ENCODE measurements at regions not wholly inside any gene's neighbourhood (a gene's known extent, or its start where the extent isn't known, plus 50 kb on each side); places are given as distances from the start of the nearest gene placed in this dataset.
"Not testable (repeated sequence)": the region's sequence is repeated elsewhere in the genome, so short reads cannot be mapped to it uniquely, and the experiment has no call there.

DNA sequence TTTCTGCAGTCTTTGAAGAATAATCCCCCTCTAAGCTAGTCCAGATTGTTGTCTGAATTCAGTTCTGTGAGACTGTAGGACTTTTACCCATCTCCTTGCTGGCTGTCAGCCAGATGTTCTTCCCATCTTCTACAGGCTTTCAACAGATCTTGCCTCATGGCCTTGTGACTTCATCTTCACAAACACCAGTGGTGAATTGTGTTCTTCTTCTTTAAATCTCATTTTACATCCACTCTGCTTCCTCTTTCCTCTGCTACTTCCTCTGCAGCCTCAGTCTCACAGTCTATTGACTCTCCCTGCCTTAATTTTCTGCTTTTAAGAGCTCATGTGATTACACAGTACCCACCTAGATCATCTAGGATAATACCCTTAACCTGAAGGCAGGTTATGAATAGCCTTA, 859.0 kb upstream of the SLITRK1 start:
- Histone ChIP-seq H3K36me3 (ENCODE audit: insufficient read depth, low read length) (no peaks in the 10 kb centered on the region), H2AFZ (ENCODE audit: low read depth, low read length) (no peak overlapping the region), H3K9me3 (ENCODE audit: low read length) (no peaks in the 10 kb centered on the region), H3K4me1 (ENCODE audit: insufficient read depth, low read length) (no peaks in the 10 kb centered on the region), H3K27me3 (ENCODE audit: insufficient read depth, low read length) (no peaks in the 10 kb centered on the region), H3K4me3 (ENCODE audit: low read length) (no peak overlapping the region)

DNA sequence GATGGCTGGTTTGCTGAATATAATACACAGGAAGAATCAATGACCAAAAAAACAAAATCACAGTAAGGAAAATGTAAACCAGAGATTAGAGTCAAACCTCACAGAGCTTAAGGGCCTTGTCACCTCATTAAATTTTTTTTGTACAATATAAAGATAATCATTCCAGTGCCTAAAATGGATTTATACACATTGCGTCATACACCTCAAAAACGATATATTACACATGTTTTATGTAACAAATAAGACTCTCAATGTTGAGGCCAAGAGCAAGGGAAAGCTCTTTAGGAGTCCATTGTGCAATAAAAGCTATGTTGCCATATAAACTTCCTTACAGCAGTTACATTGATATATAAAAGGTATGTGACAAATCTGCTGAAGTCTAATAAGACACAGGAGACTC, 856.7 kb upstream of the SLITRK1 start:
- no peak overlapping the region for H2AFZ ChIP-seq (ENCODE audit: low read depth, low read length)
- H3K4me1 ChIP-seq (ENCODE audit: insufficient read depth, low read length): no peaks in the 10 kb centered on the region
- no peaks in the 10 kb centered on the region for H3K36me3 ChIP-seq (ENCODE audit: insufficient read depth, low read length)
- H3K9me3 ChIP-seq (ENCODE audit: low read length): no peaks in the 10 kb centered on the region
- no peak overlapping the region for H3K4me3 ChIP-seq (ENCODE audit: low read length)
- H3K27me3 ChIP-seq (ENCODE audit: insufficient read depth, low read length): no peaks in the 10 kb centered on the region

DNA sequence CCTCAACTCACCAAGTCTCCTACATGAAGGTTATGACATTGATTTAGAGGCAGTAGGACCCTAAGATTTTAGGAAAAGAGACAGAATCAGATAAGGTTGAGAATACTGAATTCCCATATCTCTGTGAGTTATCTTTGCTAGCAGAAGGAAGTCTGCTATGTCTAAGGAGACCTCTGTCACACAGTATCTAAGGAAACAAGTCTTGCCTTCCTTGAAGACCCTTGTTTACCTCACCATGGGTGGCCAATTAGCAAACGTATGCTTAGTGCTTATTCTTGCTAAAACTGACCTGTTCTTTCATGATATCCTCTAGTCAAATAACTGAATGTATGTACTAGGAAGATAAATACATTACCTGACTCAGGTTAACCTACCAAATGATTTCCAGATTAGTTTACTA, 855.4 kb upstream of the SLITRK1 start:
- Histone ChIP-seq H3K4me1 (ENCODE audit: insufficient read depth, low read length) (no peaks in the 10 kb centered on the region), H3K36me3 (ENCODE audit: insufficient read depth, low read length) (no peaks in the 10 kb centered on the region), H3K27me3 (ENCODE audit: insufficient read depth, low read length) (no peaks in the 10 kb centered on the region), H3K4me3 (ENCODE audit: low read length) (no peak overlapping the region), H2AFZ (ENCODE audit: low read depth, low read length) (no peak overlapping the region), H3K9me3 (ENCODE audit: low read length) (no peaks in the 10 kb centered on the region)

DNA sequence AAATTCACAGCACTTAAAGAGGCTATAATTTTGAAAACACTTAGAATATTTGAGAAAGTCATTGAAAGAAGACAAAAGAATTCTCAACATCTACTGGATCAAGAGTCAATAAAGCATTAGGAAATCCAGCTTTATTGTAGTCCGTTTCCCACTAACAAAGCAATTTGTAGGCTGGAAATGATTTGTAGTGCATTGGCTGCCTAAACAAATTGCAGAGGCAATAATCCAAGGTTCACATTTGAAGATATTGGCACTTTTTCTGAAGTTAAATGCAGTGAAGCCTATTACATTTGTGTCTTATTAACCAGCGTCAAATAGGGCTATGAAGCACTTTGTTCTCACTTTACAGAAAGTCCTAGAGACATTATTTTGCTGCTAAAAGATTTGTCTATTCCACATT, 848.1 kb upstream of the SLITRK1 start:
- Histone ChIP-seq H3K9me3 (ENCODE audit: low read length) (no peaks in the 10 kb centered on the region), H2AFZ (ENCODE audit: low read depth, low read length) (no peak overlapping the region), H3K27me3 (ENCODE audit: insufficient read depth, low read length) (no peaks in the 10 kb centered on the region), H3K36me3 (ENCODE audit: insufficient read depth, low read length) (no peaks in the 10 kb centered on the region), H3K4me3 (ENCODE audit: low read length) (no peak overlapping the region), H3K4me1 (ENCODE audit: insufficient read depth, low read length) (peaks cover 6% of the 10 kb centered on the region)

DNA sequence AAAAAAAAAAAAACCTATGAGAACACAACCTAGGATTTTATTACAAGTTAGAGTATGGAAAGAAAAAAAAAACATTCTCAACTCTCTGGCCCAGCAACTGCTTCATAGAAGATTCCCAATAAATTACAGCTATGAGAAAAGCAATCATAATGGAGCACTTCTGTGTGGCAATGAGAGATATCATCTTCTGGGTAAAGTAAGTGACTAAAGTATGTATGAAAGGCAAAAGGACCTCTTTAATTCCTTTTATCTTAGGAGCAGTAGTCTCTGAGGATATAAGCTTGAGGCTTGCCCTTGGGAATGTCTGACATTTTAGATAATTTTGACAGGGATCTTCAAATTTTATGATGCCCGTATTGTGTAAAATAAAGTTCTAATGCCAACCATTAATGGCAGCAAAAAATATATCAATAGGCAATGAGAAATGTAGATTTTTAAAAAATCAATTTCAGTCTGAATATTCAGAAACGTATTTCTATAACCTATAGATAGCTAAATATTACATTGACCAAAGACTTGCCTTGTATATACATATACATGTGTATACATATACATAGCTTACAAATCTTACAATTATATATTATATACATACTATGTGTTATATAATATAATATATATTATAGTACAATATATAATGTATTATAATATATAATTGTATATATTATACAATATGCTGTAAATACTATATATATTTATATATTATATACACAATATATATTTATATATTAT, 823.9 kb upstream of the SLITRK1 start:
- Histone ChIP-seq H3K4me1 (ENCODE audit: insufficient read depth, low read length) (no peaks in the 10 kb centered on the region), H3K27me3 (ENCODE audit: insufficient read depth, low read length) (no peaks in the 10 kb centered on the region), H3K9me3 (ENCODE audit: low read length) (no peaks in the 10 kb centered on the region), H3K36me3 (ENCODE audit: insufficient read depth, low read length) (no peaks in the 10 kb centered on the region), H3K4me3 (ENCODE audit: low read length) (no peak overlapping the region), H2AFZ (ENCODE audit: low read depth, low read length) (no peak overlapping the region)

DNA sequence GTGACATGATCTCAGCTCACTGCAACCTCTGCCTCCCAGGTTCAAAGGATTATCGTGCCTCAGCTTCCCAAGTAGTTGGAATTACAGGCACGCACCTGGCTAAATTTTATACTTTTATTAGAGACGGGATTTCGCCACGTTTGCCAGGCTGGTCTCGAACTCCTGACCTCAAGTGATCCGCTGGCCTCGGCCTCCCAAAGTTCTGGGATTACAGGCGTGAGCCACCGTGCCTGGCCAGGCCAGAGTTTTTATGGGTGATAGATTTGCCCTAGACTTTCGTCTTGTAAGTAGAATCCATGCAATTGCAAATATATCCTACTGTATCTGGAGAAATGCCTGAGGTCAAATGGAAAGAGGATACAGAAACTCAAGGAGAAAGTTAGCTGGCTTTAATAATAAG, 819.9 kb upstream of the SLITRK1 start:
- Histone ChIP-seq H3K9me3 (ENCODE audit: low read length) (no peaks in the 10 kb centered on the region), H3K4me3 (ENCODE audit: low read length) (no peak overlapping the region)

DNA sequence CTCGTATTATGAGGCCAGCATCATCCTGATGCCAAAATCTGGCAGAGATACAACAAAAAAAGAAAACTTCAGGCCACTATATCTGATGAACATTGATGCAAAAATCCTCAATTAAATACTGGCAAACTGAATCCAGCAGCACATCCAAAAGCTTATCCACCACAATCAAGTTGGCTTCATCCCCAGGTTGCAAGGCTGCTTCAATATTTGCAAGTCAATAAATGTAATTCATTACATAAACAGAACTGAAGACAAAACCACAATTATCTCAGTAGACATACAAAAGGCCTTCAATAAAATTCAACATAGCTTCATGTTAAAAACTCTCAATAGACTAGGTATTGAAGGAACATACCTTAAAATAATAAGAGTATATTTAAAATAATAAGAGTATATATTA, 815.3 kb upstream of the SLITRK1 start:
- not testable (repeated sequence) for H3K9me3 ChIP-seq (ENCODE audit: low read length); H3K4me1 ChIP-seq (ENCODE audit: insufficient read depth, low read length); H3K36me3 ChIP-seq (ENCODE audit: insufficient read depth, low read length); H2AFZ ChIP-seq (ENCODE audit: low read depth, low read length); H3K27me3 ChIP-seq (ENCODE audit: insufficient read depth, low read length); H3K4me3 ChIP-seq (ENCODE audit: low read length)

More for the DNA sequence above, 819.9 kb upstream of the SLITRK1 start:
- no peaks in the 10 kb centered on the region for H3K4me1 ChIP-seq (ENCODE audit: insufficient read depth, low read length)
- no peak overlapping the region for H2AFZ ChIP-seq (ENCODE audit: low read depth, low read length)
- H3K36me3 ChIP-seq (ENCODE audit: insufficient read depth, low read length): no peaks in the 10 kb centered on the region
- no peaks in the 10 kb centered on the region for H3K27me3 ChIP-seq (ENCODE audit: insufficient read depth, low read length)

DNA sequence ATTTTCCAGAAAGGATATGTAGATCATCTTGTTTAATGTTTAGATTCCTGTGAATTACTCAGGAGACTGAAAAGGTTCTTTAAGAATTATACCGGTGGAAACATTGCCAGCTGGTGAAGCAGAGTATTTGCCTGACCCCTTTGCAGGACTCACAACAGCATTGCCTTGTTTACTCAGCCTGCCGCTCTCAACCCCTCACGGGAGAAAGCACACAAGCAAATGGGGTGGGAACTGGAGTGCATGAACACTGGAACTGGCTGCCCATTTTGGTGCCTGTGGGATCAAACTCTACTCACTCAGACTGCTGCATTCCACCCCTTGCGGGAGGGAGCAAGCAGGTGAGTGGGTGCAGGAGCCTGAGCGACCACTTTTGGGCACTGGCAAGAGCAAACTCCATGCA, 804.7 kb upstream of the SLITRK1 start:
- no peaks in the 10 kb centered on the region for H3K36me3 ChIP-seq (ENCODE audit: insufficient read depth, low read length)
- H2AFZ ChIP-seq (ENCODE audit: low read depth, low read length): no peak overlapping the region
- H3K9me3 ChIP-seq (ENCODE audit: low read length): no peaks in the 10 kb centered on the region
- no peak overlapping the region for H3K4me3 ChIP-seq (ENCODE audit: low read length)
- no peaks in the 10 kb centered on the region for H3K4me1 ChIP-seq (ENCODE audit: insufficient read depth, low read length)
- H3K27me3 ChIP-seq (ENCODE audit: insufficient read depth, low read length): no peaks in the 10 kb centered on the region

DNA sequence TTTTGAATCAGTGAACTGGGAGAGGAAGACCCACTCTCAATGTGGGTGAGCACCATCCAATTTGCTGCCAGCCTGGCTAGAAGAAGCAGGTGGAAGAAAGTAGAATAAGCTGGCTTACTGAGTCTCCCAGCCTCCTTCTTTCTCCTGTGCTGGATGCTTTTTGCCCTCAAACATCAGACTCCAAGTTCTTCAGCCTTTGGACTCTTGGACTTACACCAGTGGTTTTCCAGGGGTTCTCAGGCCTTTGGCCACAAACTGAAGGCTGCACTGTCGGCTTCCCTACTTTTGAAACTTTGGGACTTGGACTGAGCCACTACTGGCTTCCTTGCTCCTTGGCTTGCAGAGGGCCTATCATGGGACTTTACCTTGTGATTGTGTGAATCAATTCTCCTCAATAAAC, 804.2 kb upstream of the SLITRK1 start:
- no peak overlapping the region for H2AFZ ChIP-seq (ENCODE audit: low read depth, low read length)
- no peaks in the 10 kb centered on the region for H3K9me3 ChIP-seq (ENCODE audit: low read length)

DNA sequence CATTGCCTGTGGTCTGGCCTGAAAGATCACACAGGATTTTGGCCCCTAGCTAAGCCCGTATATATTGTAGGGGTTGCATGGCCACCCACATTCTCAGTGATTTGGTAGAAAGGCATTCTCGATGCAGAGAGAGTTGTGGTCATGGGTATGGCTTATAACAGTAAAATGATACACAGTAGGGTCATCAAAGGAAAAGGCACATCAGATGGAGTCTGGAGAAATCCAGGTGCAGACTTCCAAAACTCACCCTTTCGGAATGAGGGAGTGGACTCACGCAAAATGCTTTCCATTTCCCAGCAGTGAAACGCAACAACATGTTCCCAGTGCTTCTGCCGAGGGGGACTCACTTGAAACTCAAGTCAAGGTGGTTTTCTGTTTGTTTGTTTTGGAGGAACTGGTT, 802.5 kb upstream of the SLITRK1 start:
- Histone ChIP-seq H3K4me1 (ENCODE audit: insufficient read depth, low read length) (no peaks in the 10 kb centered on the region), H3K36me3 (ENCODE audit: insufficient read depth, low read length) (no peaks in the 10 kb centered on the region), H3K9me3 (ENCODE audit: low read length) (no peaks in the 10 kb centered on the region), H3K4me3 (ENCODE audit: low read length) (no peak overlapping the region), H3K27me3 (ENCODE audit: insufficient read depth, low read length) (no peaks in the 10 kb centered on the region), H2AFZ (ENCODE audit: low read depth, low read length) (no peak overlapping the region)

More for the DNA sequence above, 804.2 kb upstream of the SLITRK1 start:
- Histone ChIP-seq H3K27me3 (ENCODE audit: insufficient read depth, low read length) (no peaks in the 10 kb centered on the region), H3K36me3 (ENCODE audit: insufficient read depth, low read length) (no peaks in the 10 kb centered on the region), H3K4me3 (ENCODE audit: low read length) (no peak overlapping the region), H3K4me1 (ENCODE audit: insufficient read depth, low read length) (no peaks in the 10 kb centered on the region)

DNA sequence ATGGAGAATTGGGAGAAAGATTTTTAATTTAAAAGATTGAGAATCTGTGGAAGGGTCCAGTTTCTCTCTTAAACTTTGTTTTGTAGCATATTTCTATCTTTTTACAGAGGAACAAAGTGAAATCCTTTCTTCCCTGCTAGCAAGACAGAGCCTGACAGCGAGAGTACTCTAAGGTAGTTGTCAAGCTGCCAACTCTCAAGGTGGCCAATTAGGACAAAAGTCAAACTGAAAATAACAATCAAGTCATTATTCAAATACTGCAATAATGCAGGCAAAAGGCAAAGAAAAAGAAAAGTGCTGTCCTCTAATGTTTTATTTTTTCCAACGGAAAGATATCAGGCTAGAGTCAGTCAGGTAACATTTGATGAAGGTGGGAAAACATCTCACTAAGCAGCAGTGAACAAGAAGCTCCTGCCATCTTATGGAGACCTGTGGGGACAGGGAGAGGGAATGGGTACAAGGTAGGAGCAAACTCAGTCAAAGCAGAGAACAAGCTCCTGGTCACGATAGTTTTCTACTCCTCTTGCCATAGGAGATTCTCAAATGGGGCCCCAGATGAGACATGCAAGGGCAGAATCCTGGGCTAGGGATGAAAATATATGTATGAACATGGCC, 801.9 kb upstream of the SLITRK1 start:
- Histone ChIP-seq H3K27me3 (ENCODE audit: insufficient read depth, low read length) (no peaks in the 10 kb centered on the region), H3K4me3 (ENCODE audit: low read length) (no peak overlapping the region), H2AFZ (ENCODE audit: low read depth, low read length) (no peak overlapping the region), H3K9me3 (ENCODE audit: low read length) (no peaks in the 10 kb centered on the region), H3K4me1 (ENCODE audit: insufficient read depth, low read length) (no peaks in the 10 kb centered on the region), H3K36me3 (ENCODE audit: insufficient read depth, low read length) (no peaks in the 10 kb centered on the region)

DNA sequence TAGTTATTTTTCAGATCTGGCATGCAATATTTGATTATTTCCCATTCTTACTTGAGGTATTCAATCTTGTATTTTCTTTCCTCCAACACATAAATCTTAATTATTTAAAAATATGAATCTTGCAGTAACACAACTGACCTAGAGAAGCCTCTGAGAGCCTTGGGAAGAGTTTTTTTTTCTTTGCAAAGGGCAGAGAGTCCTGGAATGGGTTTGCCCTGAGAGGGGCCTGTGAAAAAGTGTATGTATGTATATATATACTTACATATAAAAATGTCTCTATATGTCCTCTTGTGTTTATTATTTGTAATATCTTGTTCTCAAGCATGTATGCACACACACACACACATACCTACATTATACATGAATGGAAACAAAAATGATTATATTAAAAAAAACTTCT, 801.2 kb upstream of the SLITRK1 start:
- H2AFZ ChIP-seq (ENCODE audit: low read depth, low read length): no peak overlapping the region
- H3K4me3 ChIP-seq (ENCODE audit: low read length): no peak overlapping the region
- H3K36me3 ChIP-seq (ENCODE audit: insufficient read depth, low read length): no peaks in the 10 kb centered on the region
- H3K4me1 ChIP-seq (ENCODE audit: insufficient read depth, low read length): no peaks in the 10 kb centered on the region
- H3K27me3 ChIP-seq (ENCODE audit: insufficient read depth, low read length): no peaks in the 10 kb centered on the region
- H3K9me3 ChIP-seq (ENCODE audit: low read length): no peaks in the 10 kb centered on the region

DNA sequence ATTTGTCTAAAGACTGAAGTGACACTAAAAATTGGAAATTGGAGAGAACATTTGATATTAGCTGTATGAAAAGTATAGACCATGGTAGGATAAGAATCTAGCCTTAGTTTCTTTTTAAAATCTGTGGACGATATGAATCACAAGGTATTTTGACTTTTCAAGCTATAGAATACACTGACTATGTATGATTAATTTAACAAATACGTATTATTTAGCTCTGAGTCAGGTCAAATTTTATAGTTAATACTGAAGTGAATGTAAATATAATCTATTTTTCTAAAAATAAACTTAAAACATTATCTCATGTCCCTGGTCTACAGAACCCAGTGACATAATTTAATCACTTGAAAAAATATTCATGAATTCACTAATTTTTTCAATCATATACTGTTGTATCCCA, 795.6 kb upstream of the SLITRK1 start:
- Histone ChIP-seq H2AFZ (ENCODE audit: low read depth, low read length) (no peak overlapping the region), H3K4me1 (ENCODE audit: insufficient read depth, low read length) (no peaks in the 10 kb centered on the region), H3K36me3 (ENCODE audit: insufficient read depth, low read length) (no peaks in the 10 kb centered on the region), H3K9me3 (ENCODE audit: low read length) (no peaks in the 10 kb centered on the region), H3K4me3 (ENCODE audit: low read length) (no peak overlapping the region), H3K27me3 (ENCODE audit: insufficient read depth, low read length) (no peaks in the 10 kb centered on the region)

DNA sequence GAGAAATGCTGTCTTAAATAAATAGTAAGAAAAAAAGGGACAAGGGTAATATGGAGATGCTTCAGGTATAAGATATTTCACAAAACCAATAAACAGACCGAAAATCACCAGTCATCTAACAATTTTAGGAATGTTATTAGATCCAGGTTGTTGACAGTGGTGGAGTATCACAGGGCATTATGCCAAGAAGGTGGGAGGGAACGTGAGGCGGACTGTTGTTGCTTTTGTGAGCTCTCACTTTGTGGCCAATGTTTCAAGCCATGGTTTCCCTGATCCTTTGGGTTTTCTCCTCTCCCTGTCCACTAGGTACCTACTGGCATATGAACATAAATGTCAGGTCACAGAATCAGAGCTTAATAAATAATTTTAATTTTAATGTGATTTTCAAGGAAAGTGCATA, 790.3 kb upstream of the SLITRK1 start:
- Histone ChIP-seq H3K27me3 (ENCODE audit: insufficient read depth, low read length) (no peaks in the 10 kb centered on the region), H3K9me3 (ENCODE audit: low read length) (no peaks in the 10 kb centered on the region), H3K36me3 (ENCODE audit: insufficient read depth, low read length) (no peaks in the 10 kb centered on the region), H2AFZ (ENCODE audit: low read depth, low read length) (no peak overlapping the region), H3K4me3 (ENCODE audit: low read length) (no peak overlapping the region), H3K4me1 (ENCODE audit: insufficient read depth, low read length) (no peaks in the 10 kb centered on the region)

Data from neuron (in vitro differentiated cells).